HG03045 (cell line): ENCODE measurements at regions not wholly inside any gene's neighbourhood (a gene's known extent, or its start where the extent isn't known, plus 50 kb on each side); places are given as distances from the start of the nearest gene placed in this dataset.
"Not testable (repeated sequence)": the region's sequence is repeated elsewhere in the genome, so short reads cannot be mapped to it uniquely, and the experiment has no call there.

Experiments used
- ATAC-seq: cut with Tn5 transposase; IDR thresholded peaks from one replicate; pipeline ENCODE4 v1.9.1; 2021; ENCODE audit warnings: mild to moderate bottlenecking, moderate library complexity; ENCODE audit not compliant: unreplicated experiment

- ATAC-seq = no peak
Measured at GRCh38 chr5:167850911-167851310, 440.5 kb upstream of the WWC1 start.

GRCh38 chr5:167851416-167851815 is 440.0 kb upstream of the WWC1 start:
- no peak for ATAC-seq

GRCh38 chr5:167852515-167852914 is 438.9 kb upstream of the WWC1 start:
- no peak for ATAC-seq

DNA sequence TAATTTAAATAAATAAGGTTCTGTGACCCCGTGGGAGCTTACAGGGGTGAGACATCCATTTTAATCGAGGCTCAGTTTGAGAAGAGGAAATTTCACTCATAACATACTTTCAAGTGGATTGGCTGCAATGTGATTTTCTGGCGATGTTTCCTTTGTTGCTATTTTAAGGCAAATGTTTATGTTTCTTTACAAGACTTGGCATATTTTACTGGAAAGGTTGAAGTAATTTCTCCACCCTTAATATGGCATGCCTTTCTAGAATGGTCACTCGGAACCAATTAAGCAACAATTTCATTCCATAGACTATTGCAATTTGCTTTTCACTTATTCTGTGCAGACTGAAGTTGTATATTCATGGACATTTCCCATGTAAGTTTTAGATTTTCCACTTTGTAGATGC is 438.0 kb upstream of the WWC1 start:
- no peak for ATAC-seq

- no peak for ATAC-seq
Measured at GRCh38 chr5:167855818-167856217, 435.6 kb upstream of the WWC1 start.

GRCh38 chr5:167857321-167857720 is 434.1 kb upstream of the WWC1 start:
- ATAC-seq = no peak

- ATAC-seq = not testable (repeated sequence)
Measured at GRCh38 chr5:167858186-167858855, 433.1 kb upstream of the WWC1 start.

DNA sequence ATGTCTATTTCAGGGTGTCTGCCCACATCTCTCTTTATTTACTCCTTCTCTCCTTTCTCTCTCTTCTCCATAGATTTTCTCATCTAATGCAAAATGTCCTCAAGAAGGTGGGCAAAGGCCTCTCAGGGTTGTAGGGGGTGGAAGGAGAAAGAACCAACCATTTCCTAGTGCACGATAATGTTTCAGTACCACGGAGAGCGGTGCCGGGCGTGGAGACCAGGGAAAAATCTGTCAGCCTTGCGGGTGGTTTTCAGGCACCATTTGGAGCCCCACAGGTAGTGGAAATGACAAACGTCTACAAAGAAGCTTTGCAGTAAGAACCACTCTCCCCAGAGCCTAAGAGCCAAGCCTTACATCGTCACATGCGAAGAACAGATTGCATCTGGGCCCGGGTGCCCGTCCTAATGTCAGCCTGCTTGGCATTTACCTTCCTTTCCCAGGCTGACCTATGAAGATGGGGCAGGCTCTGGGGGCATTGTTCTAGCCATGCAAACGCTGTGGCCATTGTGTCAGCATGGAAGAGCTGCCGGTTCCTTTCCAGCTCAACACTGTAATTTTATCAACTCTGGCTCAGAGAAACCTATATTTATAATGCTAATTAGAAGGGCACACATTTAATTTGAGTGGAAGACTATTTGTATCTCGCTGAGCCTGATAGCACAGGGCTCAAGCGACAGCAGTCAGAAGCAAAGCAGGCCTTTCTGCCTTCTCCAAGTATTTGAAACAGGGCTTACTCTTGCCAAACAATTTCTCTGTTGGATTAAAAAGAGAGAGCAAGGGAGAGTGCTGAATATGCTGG is 430.1 kb upstream of the WWC1 start:
- ATAC-seq = no peak

GRCh38 chr5:167861928-167862426 is 429.5 kb upstream of the WWC1 start:
- ATAC-seq = no peak

- no peak for ATAC-seq
Measured at GRCh38 chr5:167863883-167864282, 427.6 kb upstream of the WWC1 start.

DNA sequence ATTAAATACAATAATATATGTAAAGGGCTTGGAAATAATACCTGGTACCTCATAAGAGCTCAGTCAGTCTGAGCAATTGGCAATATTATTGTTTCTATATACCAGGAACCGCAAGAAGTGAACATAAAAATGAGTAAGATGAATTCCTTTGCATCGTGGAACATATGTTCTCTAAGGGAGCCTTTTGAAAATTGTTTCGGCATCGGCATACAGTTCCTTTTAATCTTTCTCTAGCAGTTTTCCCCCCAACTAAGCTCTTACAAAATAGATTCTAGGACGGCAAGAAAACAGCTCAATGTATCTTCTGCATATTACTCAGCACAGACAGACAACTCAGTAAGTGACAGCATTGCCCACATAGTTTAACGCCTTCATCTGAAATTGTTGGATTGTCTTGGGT is 426.6 kb upstream of the WWC1 start:
- ATAC-seq = no peak

GRCh38 chr5:167866797-167867196 is 424.6 kb upstream of the WWC1 start:
- no peak for ATAC-seq

GRCh38 chr5:167867281-167867680 is 424.2 kb upstream of the WWC1 start:
- ATAC-seq = no peak

DNA sequence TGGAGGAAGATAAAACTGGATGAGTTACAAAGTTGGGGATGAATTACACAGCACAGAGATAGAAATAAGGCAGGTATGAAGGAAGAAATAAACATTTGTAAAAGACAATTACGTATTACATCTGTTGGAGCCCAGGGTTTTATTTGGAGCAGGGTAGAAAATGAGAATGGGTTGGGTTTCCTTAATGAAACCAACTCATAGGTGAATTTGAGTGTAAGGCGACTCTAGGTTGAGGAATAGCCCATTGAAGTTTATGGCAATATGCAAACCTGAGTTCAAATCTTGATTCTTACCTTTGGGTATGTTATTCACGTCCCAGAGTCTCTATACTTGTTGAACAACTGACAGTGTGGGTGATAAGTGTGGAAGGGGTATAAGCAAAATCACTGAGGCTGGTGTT is 422.3 kb upstream of the WWC1 start:
- no peak for ATAC-seq

GRCh38 chr5:167870055-167870454 is 421.4 kb upstream of the WWC1 start:
- ATAC-seq = no peak

- ATAC-seq = no peak
Measured at GRCh38 chr5:167871091-167871490, 420.4 kb upstream of the WWC1 start.

GRCh38 chr5:167872791-167873190 is 418.7 kb upstream of the WWC1 start:
- ATAC-seq = no peak

DNA sequence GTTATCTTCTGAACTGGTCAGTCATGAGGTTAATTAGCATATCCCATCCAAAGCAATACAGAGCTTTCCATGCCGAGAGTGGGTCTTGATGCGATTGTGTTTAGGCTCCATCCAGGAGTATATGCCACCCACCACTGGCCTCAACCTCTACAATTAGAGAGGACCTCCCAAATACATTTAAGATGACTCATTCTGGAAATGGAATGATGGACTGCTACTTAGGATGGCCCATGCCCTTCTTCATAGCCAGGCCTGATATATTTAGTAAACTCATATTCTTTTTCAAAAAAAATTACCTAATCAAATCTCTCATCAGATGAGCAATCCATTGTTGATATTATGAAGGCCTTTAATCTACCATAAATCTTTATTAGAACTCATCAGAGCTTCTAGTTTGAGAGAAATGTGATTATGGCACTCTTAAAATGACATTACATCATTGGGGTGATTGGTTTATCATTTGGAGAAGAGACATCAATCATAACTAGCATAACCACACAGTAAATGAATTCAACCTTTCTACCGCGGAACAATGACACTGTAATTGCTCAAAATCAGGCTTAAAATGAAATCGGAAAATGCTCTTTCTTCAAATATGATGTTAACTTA is 414.2 kb upstream of the WWC1 start:
- ATAC-seq = no peak

GRCh38 chr5:167877924-167878323 is 413.5 kb upstream of the WWC1 start:
- no peak for ATAC-seq

DNA sequence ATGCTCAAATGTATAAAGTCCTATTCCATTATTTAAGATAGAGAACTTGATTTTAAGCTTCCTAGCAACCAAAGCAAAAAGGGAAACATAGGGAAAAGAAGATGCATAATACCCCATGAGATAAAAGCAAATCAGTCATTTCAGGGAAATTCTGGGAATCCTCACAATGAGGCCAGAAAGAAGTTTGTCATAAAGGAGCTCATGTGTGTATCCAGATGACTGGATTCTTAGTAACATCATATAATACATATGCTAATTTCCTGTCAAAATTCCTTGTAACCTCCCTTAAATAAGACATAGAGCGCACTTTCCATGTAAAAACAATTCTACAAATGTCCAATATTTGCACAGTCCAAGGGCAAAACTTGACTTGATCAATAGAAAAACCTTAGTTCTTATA is 411.0 kb upstream of the WWC1 start:
- ATAC-seq = no peak

DNA sequence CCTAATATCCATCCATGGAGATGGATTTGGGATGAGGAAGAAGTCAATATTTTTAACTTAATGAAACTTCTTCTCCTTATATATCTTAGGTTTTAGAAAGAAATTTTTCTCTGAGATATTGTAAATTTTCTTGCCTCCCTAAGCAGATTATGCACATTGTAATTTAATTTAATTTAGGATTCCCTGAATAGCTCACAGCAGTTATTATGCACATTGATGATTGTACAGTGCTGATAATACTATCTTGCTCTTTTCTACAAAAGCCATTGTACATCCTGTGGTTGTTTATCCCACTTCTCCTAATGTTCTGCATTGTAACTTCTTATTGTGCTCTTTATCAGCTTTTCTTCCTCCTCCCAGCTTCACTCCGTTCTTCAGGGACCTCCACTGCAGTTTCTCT is 410.4 kb upstream of the WWC1 start:
- ATAC-seq = no peak

GRCh38 chr5:167886196-167886595 is 405.2 kb upstream of the WWC1 start:
- ATAC-seq = no peak
